SKM-1 (cell line): ENCODE measurements at regions not wholly inside any gene's neighbourhood (a gene's known extent, or its start where the extent isn't known, plus 50 kb on each side); places are given as distances from the start of the nearest gene placed in this dataset.

Source experiments
- DNase-seq: peaks from one replicate; lab custom pipeline; 2025; ENCODE audit not compliant: unreplicated experiment; lab: John Stamatoyannopoulos, UW

- no peak for DNase-seq
Observed at GRCh38 chr2:169426069-169426663, 53.1 kb upstream of the BBS5 start.

GRCh38 chr2:169422120-169422519, 57.2 kb upstream of the BBS5 start:
- DNase-seq = no peak

DNA sequence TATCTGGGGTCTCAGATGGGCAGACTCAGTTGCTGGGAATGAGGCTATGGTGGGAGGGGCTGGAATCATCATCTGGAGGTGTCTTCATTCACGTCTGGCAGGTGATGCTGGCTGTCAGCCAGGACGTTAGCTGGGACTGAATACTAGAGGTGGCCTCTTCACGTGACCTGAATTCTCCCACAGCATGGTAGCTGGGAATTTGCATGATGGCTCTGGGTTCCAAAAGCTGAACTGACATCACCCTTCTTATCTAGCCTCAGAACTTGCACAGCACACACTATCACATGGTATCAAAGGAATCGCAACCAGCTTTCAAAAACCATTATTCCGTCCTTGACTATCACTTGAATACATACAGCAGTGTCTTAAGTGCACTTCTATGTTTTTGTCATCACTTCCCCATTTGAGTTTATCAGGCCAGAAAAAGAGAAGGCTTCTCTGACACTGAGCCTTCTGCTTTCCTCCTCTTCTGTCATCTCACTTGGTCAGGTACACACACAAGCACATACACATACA, 53.0 kb upstream of the LRP2 start:
- peak; percentile 37 for DNase-seq
